H1 (cell line): ENCODE measurements at regions not wholly inside any gene's neighbourhood (a gene's known extent, or its start where the extent isn't known, plus 50 kb on each side); places are given as distances from the start of the nearest gene placed in this dataset.

Source experiments
- ASH2L ChIP-seq: fragments of 200-600, 300-600 bp; sonication (generic); IDR thresholded peaks from one replicate; pipeline ENCODE4 v1.7.1; 2017; ENCODE audit warnings: low read length
- CHD2 ChIP-seq: IDR thresholded peaks from 2 replicates; pipeline ENCODE4 v1.6.1; 2012; ENCODE audit warnings: low read length, improper control_type of control experiment
- FOSL1 ChIP-seq: IDR thresholded peaks from 2 replicates; pipeline ENCODE4 v1.6.1; 2011; ENCODE audit warnings: mild to moderate bottlenecking, low read depth, low read length, moderate library complexity; ENCODE audit not compliant: insufficient read depth
- GABPA ChIP-seq: IDR thresholded peaks from 2 replicates; pipeline ENCODE4 v1.6.1; 2011; ENCODE audit warnings: mild to moderate bottlenecking, low read length, moderate library complexity, borderline replicate concordance; ENCODE audit not compliant: insufficient read depth
- NRF1 ChIP-seq: IDR thresholded peaks from 2 replicates; pipeline ENCODE4 v1.6.1; 2011; ENCODE audit warnings: mild to moderate bottlenecking, low read depth, low read length, improper control_type of control experiment
- RXRA ChIP-seq: IDR thresholded peaks from 2 replicates; pipeline ENCODE4 v1.6.1; 2011; ENCODE audit warnings: low read depth, mild to moderate bottlenecking, low read length, moderate library complexity; ENCODE audit not compliant: insufficient read depth
- TBP ChIP-seq: IDR thresholded peaks from 2 replicates; pipeline ENCODE4 v1.6.1; 2011; ENCODE audit warnings: low read depth, low read length, improper control_type of control experiment
- ZNF274 ChIP-seq: IDR thresholded peaks from 2 replicates; pipeline ENCODE4 v1.7.0; 2012; ENCODE audit warnings: low read length, borderline replicate concordance; ENCODE audit errors: extremely low read depth

DNA sequence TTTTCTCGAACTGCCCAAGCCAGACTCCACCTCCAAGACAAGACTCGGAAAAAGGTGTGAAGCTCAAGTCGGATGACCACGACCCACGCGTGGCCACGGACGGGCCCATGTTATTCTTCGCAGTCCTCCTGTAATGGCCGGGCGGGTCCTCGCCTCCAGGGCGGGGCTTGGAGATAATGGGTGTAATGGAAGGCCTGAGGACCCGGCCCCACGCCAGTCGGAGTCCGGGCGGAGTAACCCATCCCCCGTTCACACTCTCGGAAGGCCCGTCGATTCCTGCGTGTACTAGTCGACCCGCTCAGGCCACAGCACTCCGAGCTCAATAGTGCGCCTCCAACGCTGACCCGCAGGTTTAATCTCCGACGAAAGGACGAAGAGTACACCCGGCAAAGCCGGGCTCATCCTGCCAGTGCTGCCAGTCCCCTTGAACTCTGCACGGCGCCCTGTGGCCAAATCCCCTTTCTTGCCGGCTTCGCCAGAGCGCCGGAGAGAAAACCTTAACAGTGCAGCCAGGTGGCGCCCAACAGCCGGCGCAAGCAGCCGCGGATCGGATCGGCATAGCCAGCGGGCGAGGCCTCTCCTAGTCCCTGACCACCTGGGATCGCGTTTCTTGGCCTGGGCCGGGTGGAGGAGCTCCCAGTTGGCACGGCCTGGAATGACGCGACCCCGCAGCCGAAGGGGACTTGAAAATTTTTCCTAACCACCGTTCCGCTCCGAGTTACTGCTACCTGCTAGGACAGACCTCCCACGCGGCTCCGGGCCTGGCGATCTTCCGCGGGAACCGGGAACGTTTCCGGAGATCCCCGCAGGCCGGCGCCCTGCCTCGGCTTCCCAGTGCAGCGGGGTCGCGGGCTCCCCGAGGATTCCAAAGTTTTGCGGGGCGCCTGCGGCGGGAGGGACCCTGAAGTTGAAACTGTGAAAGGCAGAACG, 762.0 kb downstream of the KCNJ18 start (continued):
- no peak for TF ChIP-seq GABPA
- TF ChIP-seq RXRA = no peak
- TF ChIP-seq NRF1 = no peak
- TF ChIP-seq CHD2 = no peak
- TF ChIP-seq FOSL1 = no peak
- TF ChIP-seq ZNF274 = no peak
- TF ChIP-seq ASH2L = no peak
- TF ChIP-seq TBP = no peak
- TF ChIP-seq, all 59 proteins: peak for 0
